ENCODE measurements at regions not wholly inside any gene's neighbourhood (a gene's known extent, or its start where the extent isn't known, plus 50 kb on each side); places are given as distances from the start of the nearest gene placed in this dataset.

DNA sequence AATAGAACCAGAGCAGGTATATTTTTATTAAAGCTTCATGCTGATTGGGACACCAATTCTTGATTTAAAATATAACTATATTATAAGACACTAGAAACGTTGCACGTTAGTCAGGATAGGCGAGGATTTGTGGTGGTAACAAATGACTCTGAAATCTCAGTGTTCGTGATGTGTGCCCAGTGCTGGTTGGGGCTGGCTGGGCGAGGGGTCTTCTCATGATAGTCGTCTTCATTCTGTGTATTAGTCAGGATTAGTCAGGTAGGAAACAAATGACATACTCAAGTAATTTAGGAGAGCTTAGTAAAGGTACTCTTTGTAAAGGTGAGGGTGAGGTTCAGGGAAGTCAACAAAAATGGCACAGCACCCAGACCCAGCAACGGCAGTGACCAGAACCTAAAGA lies 73.9 kb upstream of the HIF1A start:
- ATAC-seq (no peak), DNase-seq (no peak)
- intact Hi-C loops (cut with DNase I) = no loop called here

DNA sequence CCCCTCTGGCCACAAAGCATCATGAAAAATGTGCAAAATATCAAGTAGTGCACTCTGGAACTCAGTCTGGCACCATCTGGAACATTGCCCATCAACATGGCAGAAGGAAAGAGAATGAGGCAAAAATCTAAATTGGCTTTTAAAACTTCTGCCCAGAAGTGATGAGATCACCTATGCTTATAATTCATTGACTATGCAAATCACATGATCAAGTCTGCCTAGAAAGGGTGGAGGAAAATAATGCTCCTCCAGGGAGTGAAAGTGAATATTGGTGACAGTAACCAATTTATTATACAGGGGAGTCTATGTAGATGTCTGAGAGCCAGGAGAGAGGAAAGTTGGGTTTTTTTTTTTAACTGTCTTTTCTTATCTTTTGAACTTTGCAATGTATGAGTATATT lies 73.3 kb upstream of the HIF1A start:
- no peak for DNase-seq
- ATAC-seq = no peak
- intact Hi-C loops (cut with DNase I) = no loop called here

DNA sequence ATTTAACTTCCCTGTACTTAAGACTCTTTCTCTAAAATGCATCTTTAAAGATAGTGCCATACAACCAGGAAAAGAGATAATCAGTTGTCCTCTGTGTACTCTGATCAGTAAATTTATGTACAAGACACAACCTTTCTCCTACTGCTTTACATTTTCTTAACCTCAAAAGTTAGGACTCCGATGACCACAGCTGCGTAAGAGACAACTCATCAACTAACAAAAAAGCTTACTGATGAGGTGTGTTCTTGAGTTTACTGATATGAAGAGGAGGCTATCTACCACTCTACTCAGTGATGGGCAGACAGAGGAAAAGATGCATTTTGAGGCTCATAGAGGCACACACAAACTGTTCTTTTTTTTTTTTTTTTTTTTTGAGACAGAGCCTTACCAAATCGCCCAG lies 71.4 kb upstream of the HIF1A start:
- ATAC-seq = no peak
- intact Hi-C loops (cut with DNase I) = no loop called here
- no peak for DNase-seq

DNA sequence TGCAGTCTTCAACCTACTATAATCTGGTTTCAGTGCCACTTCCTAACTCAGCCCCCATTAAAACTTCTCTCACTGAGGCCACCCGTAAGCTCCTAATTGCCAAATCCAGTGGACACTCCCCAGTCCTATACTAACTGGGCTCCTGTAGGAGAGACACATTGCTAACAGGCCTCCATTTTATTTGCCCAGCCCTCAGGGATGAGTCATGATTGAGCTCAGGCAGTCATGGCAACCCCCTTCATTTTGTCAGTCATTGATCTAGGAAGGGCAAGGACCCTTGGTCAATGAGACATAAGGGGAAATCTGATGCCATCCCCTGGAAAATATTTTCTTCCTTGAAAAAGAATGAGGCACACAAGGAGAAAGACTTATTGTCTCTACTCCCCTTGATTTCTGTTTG lies 70.1 kb upstream of the HIF1A start:
- no peak for ATAC-seq

DNA sequence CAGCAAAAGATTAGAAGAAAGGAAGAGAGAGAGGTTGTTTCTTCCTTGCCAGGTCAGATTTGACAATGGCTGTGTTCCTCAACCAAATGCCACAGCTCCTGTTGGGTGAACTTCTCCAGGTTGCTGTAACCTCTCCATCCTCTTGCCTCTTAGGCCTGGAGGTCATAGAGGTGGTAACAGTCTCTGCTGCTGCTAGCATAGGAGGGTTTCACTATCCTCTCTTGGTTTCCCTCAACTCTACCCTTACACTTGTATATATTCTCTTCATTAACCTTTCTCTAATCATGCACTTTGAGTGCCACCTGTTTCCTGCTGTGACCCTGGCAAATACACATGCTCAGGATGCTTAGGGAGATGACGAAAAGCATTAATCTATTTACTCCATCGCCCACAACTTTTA lies 67.7 kb upstream of the HIF1A start:
- ATAC-seq (no peak), DNase-seq (no peak)
- intact Hi-C loops (cut with DNase I) = no loop called here

More for the DNA sequence above, 70.1 kb upstream of the HIF1A start:
- intact Hi-C loops (cut with DNase I) = no loop called here
- DNase-seq = no peak

DNA sequence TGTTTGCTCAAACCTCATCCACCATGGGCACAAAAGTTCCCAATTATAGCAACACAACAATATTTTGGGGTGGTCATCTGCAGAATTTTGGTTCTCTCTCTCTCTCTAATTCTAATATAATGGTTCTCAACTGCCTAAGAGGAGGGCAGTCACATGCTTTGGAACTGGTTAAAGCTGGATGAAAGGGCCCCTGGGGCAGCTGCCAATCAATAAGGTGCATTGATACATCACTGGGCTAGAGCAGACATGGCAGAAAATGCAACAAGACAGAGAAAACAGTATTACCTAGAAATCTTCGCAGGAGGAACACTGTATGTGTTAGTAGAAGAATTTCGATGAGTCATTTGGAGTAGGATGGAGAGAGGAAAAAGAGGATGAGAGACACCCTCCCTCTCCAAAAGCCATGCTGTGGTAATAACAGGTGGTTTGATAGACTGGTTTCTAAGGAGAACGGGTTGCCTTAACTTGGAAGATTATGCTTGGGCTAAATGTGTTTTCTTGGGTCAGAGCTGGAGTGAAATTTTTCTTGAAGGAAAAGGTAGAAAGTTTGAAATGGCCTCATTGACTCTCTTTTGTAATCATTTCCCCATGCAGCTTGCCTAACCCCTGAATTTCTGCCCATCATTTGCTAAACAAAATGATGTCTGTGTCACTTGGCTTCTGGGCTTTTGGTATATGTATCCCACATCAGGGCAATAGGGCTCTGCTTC lies 67.1 kb upstream of the HIF1A start:
- intact Hi-C loops (cut with DNase I) = no loop called here
- no peak for ATAC-seq
- no peak for DNase-seq

DNA sequence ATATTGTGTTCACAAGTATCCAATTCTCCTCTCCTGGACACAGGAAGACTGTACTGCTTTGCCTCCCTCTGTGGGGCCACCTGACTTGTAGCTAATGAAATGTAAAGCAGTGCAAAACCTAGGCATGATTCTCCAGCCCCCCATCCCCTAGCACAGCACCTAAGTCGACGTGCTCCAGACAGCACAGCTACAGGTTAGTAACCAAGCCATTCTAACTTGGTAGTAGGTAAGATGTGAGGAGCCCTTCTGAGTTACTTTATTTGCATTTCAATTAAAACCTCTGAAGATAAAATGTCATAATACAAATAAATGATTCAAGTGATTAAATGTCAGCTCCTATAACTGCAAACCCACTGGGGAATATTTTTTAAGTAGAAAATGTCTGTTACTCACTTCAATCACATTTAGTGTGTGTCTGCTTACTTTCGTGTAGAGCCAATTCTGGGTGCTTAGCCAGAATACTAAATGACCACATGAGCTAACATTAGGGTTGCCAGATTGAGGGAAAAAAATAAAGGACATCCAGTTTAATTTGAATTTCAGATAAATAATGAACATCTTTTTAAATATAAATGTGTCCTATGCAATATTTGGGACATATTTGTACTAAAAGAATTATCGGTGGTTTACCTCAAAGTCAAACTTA lies 64.8 kb upstream of the HIF1A start:
- intact Hi-C loops (cut with DNase I) = no loop called here
- ATAC-seq = no peak
- DNase-seq = no peak

DNA sequence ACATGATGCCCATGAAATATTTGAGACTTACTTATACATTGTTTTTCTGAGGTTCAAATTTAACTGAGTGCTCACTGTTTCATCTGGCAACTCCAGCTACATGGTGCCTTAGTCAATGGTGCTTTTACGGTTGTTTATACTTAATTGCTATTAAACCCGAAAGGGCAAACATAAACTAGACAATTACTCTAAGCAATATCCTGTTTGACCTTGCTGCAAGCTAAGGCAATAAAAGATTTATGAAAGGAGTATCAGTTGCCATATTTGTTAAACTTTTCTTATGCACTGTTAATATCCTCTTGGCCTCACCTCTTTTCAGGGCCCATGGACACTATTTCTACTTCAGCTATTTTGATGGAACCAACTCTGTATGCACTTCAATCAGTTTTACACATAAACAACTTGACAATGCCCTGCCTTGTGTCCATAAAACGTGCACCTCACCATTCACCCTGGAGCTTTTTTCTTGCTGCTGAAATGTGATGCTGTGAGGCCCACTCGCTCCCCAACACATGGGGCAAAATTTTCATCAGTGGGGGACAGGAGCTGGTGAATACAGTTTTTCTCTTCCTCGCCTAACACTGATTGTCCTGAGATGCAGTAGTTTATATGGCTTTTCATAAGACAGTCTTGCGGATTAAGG lies 64.1 kb upstream of the HIF1A start:
- intact Hi-C loops (cut with DNase I) = no loop called here
- DNase-seq = no peak
- no peak for ATAC-seq

DNA sequence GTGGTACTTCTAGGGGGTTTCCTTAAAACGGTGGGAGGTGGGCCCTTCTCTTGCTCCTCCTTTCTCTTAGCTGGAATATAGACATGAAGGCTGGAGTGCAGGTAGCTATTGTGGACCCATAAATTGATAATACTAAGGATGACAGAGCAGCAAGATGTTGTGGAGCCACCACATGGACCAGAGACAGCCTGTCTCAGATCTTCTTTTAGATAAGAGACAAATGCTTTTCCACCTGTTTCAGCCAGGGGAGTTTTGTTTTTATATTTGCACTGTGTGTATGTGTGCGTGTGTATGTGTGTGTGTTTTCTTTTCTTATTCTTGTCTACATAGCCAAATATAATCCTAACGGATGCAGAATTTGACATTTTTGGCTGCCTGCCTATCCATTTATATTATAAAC lies 62.9 kb upstream of the HIF1A start:
- ATAC-seq (no peak), DNase-seq (no peak)
- intact Hi-C loops (cut with DNase I) = no loop called here

DNA sequence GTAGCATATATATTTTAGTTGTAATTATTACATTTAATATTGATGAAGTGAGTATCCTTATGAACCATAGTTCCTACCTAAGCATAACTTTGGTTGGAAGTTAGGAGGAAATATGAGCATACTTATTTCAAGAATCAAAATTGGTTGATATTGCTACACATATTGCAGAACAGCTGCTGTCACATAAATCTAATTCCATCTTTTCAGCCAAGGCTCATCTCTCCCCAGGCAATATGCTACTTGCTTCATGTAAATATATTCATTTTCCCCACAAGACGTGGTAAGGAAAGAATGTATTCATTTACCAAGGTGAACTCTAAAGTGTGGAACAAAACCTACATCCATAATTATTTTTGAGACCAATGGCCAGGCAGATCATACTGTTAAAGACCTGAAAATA lies 62.5 kb upstream of the HIF1A start:
- ATAC-seq (no peak), DNase-seq (no peak)
- intact Hi-C loops (cut with DNase I) = no loop called here

DNA sequence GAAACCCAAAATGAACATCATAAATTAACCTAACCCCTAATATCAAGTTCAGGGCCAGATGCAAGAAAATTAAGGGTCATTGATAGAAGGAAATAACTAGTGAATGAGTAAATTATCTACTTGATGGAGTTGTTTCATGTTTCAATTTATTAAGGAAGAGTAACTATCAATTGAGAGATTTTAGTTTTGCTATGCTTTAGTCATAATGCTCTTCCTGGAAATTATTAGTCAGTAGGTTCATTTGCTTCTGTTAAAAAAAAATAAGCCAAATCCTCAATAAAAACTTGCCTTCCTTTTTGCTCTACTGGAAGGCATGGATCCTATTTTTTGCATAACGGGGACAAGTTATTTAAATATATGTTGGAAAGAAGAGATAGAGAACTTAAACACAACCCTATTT lies 59.0 kb upstream of the HIF1A start:
- DNase-seq (no peak), ATAC-seq (no peak)
- intact Hi-C loops (cut with DNase I) = no loop called here

DNA sequence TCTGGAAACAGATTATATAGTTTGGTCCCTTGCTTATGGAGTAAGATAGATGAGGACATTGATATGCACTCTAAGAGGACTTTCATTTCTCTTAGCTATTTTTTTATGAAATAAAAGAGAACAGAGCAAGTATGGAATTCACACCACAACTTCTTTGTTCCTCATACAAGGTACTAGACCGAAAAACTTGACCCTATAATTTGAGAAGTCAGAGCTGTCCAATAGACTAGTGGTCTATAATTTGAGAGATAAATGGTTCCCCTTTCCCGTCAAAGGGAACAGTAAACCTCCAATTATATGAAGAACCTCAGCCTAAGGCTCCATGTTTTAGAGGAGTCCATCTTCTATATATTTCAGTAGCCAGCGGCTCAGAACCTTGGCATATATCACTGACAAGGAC lies 58.5 kb upstream of the HIF1A start:
- no peak for ATAC-seq
- intact Hi-C loops (cut with DNase I) = no loop called here
- no peak for DNase-seq

DNA sequence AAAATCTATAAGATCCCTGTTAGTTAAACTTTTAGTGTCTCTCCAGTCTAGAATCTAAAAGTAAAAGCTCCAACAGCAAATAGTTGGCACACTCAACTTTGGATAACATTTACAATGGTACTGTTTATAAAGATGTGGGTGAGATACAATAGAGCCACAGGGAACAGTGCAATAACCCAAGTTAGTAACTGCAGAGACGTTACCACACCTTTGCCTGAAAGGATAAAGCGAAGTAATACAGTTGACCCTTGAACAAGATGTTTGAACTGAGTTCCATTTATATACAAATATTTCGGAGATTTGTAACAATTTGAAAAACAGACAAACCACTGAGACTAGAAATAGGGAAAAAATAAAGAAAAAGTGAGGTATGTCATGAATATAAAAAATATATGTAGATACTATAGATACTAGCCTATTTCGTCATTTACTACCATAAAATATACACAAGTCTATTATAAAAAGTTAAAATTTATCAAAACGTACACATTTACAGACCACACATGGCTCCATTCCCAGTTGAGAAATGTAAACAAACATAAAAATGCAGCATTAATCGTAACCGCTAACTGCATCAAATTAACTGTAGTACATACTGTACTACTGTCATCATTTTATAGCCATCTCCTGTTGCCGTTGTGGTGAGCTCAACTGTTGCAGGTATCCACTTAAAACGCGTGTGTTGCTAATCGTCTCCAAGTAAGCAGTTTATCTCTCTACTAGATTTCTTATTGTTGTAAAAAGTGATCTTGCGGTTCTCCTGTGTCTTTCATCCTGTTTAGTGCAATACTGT lies 56.5 kb upstream of the HIF1A start:
- no peak for DNase-seq
- no peak for ATAC-seq
- intact Hi-C loops (cut with DNase I) = no loop called here

DNA sequence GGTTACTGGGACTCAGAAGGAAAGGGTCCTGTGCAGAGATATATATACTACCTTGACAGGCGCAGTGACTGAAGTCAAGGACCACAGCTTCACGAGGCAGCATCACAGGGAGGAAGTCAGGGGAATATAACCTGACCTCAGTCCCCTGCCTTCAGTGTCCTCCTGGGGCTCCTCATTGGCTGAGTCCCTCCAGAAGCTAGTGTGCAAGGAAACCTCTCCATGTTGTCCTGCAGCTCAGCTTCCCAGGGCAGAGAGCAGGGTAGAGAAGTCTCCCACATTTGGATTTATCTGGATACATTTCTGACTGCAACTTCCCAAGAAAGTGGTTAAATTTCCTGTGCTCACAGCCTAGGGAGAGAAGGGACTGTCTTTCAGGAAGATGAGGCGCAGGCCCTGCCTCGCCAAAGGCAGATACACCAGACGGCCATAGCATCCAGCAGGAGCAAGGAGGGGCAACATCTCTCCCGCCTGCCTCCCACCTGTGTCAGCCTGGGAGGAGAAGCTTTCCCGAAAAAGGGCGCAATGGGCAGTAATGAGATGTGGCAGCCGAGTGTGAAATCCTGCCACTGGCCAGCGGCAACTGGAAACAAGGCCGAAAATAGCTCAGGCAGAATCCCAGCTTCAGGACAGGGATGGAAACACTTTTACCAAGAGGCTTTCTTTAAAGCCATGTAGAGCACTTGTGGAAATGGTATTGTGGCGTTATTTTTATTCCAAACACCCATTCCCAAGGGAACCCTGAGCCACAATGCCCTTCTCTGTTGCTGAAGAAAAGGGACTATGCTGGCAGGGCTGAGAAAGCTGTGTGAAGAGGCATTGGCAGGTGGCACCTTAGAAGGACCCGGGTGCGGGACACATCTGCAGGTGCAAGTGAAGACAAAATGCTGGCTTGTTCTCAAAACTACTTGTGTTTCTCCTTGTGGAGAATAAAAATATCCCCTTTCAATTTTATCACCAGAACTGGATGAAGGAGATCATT lies 54.9 kb upstream of the HIF1A start:
- ATAC-seq = peak; percentile 26 to 85
- DNase-seq = no peak
- intact Hi-C loops (cut with DNase I) = no loop called here

DNA sequence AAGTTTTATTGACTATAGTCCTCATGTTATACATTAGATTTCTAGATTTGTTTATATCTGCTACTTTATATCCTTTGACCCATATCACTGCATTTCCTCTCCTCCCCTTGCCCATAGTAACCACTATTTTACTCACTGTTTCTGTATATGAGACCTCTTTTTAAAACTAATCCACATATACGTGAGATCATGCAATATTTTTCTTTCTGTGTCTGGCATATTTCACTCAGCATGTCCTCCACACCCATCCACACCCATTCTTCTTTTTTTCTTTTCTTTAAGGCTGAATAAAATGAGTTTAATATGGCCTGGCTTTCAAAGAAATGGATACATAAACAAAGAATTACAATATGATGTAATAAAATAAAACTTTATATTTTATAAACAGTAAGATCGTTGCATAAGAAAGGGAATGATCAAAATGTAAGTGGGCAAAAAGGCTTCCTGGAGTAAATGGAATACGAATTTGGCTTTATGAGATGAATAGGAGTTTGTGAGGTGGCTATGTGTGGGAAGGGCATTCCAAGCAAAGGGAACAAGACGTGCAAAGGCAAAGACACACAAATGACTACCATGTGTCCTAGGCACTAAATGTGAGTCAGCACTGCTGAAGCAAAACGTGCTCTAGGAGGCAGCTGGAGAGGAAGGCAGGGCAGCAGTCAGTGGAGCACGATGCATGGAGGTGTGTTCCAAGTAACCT lies 53.2 kb upstream of the HIF1A start:
- no peak for DNase-seq
- no peak for ATAC-seq
- intact Hi-C loops (cut with DNase I) = no loop called here

DNA sequence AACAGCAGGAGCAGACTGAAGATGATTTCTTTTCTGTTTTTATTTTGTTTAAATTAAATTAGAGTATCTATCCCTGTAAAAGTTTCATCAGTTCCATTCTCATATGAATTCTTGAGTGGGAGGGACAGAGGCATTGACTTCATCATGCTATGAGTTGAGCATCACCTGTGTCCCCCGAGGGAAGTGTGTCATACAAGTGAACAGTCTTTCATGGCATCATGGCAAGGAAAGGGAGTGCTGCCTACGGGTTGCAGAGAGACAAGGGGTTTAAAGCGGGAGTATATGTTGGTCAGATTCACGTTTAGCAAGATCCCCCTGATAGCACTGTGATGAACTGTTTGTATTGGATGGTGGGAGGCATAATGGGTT lies 52.7 kb upstream of the HIF1A start:
- ATAC-seq (no peak), DNase-seq (no peak)
- intact Hi-C loops (cut with DNase I) = no loop called here

DNA sequence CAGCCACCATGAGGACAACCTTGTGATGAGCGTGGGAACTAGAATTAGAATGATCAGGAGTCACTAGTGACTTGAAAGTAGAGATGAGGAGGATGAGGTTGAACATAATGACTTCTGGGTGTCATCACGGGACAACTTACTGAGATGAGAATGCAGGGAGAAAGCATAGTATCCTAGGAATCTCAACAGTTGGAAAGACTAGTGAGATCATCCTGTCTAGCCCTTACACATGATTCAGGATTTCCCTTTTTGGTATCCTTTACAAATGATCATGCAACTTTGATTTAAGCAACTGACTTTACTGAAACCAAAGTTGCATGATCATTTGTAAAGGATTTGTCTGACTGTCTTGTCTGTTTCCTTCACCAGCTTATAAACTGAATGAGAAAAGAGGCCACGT lies 51.8 kb upstream of the HIF1A start:
- intact Hi-C loops (cut with DNase I) = no loop called here
- DNase-seq (no peak), ATAC-seq (no peak)

DNA sequence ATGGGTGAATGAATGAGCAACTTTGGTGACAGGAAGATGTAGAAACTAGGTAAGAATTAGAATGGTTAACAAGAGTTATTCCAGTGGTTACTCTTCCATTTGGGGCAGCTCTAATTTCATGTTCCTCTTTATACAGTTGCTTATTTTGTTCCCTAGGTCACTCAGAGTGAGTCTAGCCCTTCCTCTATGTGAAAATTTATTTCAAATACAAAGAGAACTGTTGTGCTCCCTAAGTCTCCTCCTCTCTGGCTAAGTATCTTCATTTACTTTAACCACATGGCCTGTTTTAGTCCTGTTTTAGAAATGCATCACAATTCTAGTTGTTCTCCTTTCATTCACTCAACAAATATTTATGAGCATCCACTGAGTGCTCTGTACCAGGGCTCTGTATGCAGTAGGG lies 51.1 kb upstream of the HIF1A start:
- no peak for DNase-seq
- no peak for ATAC-seq
- intact Hi-C loops (cut with DNase I) = no loop called here

DNA sequence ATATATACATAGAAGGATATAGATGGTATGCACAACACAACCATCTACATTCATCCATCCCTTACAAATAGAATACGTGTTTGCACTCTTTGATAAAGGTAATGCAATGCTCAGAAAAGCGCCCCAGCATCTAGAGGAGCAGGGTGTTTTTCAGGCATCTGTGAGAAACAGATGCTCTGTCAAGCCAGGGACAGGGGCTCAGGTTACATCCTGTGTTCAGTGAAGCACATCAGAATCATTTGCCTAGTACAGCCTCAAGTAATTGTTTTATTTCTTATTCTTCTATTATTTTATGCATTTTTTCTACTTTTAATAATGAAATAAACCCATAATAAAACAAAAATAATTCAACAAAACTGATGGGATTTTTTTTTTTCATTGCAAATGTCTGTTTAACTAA lies 50.5 kb upstream of the HIF1A start:
- ATAC-seq = no peak
- intact Hi-C loops (cut with DNase I) = no loop called here
- DNase-seq = no peak
